ENCODE measurements at regions not wholly inside any gene's neighbourhood (a gene's known extent, or its start where the extent isn't known, plus 50 kb on each side); places are given as distances from the start of the nearest gene placed in this dataset.
"Not testable (repeated sequence)": the region's sequence is repeated elsewhere in the genome, so short reads cannot be mapped to it uniquely, and the experiment has no call there.

- Histone ChIP-seq H3K36me3 (ENCODE audit: control insufficient read depth, insufficient read depth, low read length) (no peaks in the 10 kb centered on the region), H3K4me3 (replicated peaks in 1 of 4; ENCODE audit: control extremely low read depth in 1 of 4, insufficient read depth in 1 of 4, low read depth in 3 of 4, low read length in 4 of 4) (no peak overlapping the region), H3K9ac (ENCODE audit: insufficient read depth, low read length) (no peak overlapping the region), H3K27ac (ENCODE audit: insufficient read depth, low read length) (no peak overlapping the region), H3K4me1 (ENCODE audit: control insufficient read depth, extremely low read depth, insufficient read depth, low read length) (no peaks in the 10 kb centered on the region), H2AFZ (ENCODE audit: low read length) (no peak overlapping the region), H3K4me2 (ENCODE audit: extremely low read depth, insufficient read depth, low read length) (no peak overlapping the region), H3K79me2 (ENCODE audit: control insufficient read depth, insufficient read depth, low read length) (no peaks in the 10 kb centered on the region), H3K9me3 (ENCODE audit: control insufficient read depth, insufficient read depth, low read depth, low read length) (no peaks in the 10 kb centered on the region), H4K20me1 (ENCODE audit: control insufficient read depth, extremely low read depth, insufficient read depth, low read length) (no peaks in the 10 kb centered on the region), H3K27me3 (ENCODE audit: control insufficient read depth, insufficient read depth, low read length) (no peaks in the 10 kb centered on the region)
- DNase-seq (ENCODE audit: low read depth in 2 of 2), result no peak
- TF ChIP-seq CTCF (conservative IDR thresholded peaks at IDR 0.05 in 1 of 2, IDR thresholded peaks at IDR 0.05 in 1 of 2; ENCODE audit: low read depth in 1 of 2, low read length in 2 of 2), result no peak
- no peak for TF ChIP-seq EZH2 (IDR thresholded peaks at IDR 0.05; ENCODE audit: low read length, missing control alignments)
These were observed 142.9 kb upstream of the BANK1 start for GRCh38 chr4:101647710-101648034.

GRCh38 chr4:101644516-101644915 is 146.0 kb upstream of the BANK1 start:
- Histone ChIP-seq H3K4me1 (ENCODE audit: control insufficient read depth, extremely low read depth, insufficient read depth, low read length) (no peaks in the 10 kb centered on the region), H3K79me2 (ENCODE audit: control insufficient read depth, insufficient read depth, low read length) (no peaks in the 10 kb centered on the region), H3K9me3 (ENCODE audit: control insufficient read depth, insufficient read depth, low read depth, low read length) (no peaks in the 10 kb centered on the region), H3K4me3 (replicated peaks in 1 of 4; ENCODE audit: control extremely low read depth in 1 of 4, insufficient read depth in 1 of 4, low read depth in 3 of 4, low read length in 4 of 4) (no peak overlapping the region), H3K36me3 (ENCODE audit: control insufficient read depth, insufficient read depth, low read length) (no peaks in the 10 kb centered on the region), H3K9ac (ENCODE audit: insufficient read depth, low read length) (no peak overlapping the region), H3K27ac (ENCODE audit: insufficient read depth, low read length) (no peak overlapping the region), H2AFZ (ENCODE audit: low read length) (no peak overlapping the region), H3K4me2 (ENCODE audit: extremely low read depth, insufficient read depth, low read length) (no peak overlapping the region), H4K20me1 (ENCODE audit: control insufficient read depth, extremely low read depth, insufficient read depth, low read length) (no peaks in the 10 kb centered on the region), H3K27me3 (ENCODE audit: control insufficient read depth, insufficient read depth, low read length) (no peaks in the 10 kb centered on the region)
- DNase-seq (ENCODE audit: low read depth in 2 of 2), result no peak
- TF ChIP-seq CTCF (conservative IDR thresholded peaks at IDR 0.05 in 1 of 2, IDR thresholded peaks at IDR 0.05 in 1 of 2; ENCODE audit: low read depth in 1 of 2, low read length in 2 of 2), result no peak
- no peak for TF ChIP-seq EZH2 (IDR thresholded peaks at IDR 0.05; ENCODE audit: low read length, missing control alignments)

DNA sequence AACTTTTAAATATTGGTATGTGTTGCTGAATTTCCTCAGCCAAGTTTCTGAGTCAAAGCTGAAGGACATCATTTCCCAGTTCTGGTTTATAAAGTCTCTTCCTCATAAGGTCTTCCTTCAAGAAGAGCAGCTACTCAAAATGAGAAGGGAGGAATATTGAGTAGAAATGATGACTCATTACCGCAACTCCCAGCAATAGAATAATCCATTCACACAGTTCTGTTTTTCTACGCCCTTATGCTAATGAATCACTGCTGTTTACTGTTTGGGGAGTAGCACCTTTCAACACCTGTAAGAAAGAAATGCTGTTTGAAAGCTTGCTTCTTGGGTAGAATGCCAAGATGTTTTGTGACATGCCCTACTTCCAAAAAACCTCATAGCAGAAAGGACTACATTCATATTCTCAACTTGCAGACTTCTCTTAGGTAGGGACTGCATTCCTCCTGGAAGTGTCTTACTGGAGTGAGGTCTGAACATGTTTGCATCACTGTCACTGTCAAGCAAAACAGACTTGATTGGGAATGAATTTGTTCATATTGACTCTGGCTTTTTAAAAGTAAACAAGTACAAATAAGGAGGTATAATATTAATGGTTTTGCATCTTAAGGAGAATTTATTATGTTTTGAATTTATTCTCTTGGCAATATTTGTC is 147.2 kb upstream of the BANK1 start:
- Histone ChIP-seq H3K36me3 (ENCODE audit: control insufficient read depth, insufficient read depth, low read length) (no peaks in the 10 kb centered on the region), H3K9ac (ENCODE audit: insufficient read depth, low read length) (no peak overlapping the region), H3K4me2 (ENCODE audit: extremely low read depth, insufficient read depth, low read length) (no peak overlapping the region), H2AFZ (ENCODE audit: low read length) (no peak overlapping the region), H3K4me3 (replicated peaks in 1 of 4; ENCODE audit: control extremely low read depth in 1 of 4, insufficient read depth in 1 of 4, low read depth in 3 of 4, low read length in 4 of 4) (no peak overlapping the region), H3K27ac (ENCODE audit: insufficient read depth, low read length) (no peak overlapping the region), H3K4me1 (ENCODE audit: control insufficient read depth, extremely low read depth, insufficient read depth, low read length) (no peaks in the 10 kb centered on the region), H3K79me2 (ENCODE audit: control insufficient read depth, insufficient read depth, low read length) (no peaks in the 10 kb centered on the region), H3K9me3 (ENCODE audit: control insufficient read depth, insufficient read depth, low read depth, low read length) (no peaks in the 10 kb centered on the region), H4K20me1 (ENCODE audit: control insufficient read depth, extremely low read depth, insufficient read depth, low read length) (no peaks in the 10 kb centered on the region), H3K27me3 (ENCODE audit: control insufficient read depth, insufficient read depth, low read length) (no peaks in the 10 kb centered on the region)
- DNase-seq (ENCODE audit: low read depth in 2 of 2), result peak in 1 of 2 donors; percentile 12
- no peak for TF ChIP-seq CTCF (conservative IDR thresholded peaks at IDR 0.05 in 1 of 2, IDR thresholded peaks at IDR 0.05 in 1 of 2; ENCODE audit: low read depth in 1 of 2, low read length in 2 of 2)
- no peak for TF ChIP-seq EZH2 (IDR thresholded peaks at IDR 0.05; ENCODE audit: low read length, missing control alignments)

DNA sequence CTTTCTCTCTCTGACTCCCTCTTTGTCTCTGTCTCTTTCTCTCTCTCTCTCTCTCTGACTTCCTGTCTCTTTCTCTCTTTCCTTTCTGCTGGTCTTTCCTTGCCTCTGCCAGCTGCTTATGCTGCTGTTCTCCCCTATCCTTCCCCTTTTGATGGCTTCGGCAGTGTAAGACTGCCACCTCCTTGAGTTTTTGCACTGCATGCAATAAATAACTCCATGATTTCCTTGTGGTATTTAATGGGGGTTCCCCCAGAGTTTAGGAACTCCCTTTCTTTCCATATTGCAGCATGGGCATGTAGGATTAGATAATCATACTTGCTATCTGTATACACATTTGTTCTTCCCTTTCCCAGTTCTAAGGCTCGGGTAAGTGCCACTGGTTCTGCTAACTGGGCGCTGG is 157.8 kb upstream of the BANK1 start:
- H3K27ac ChIP-seq (ENCODE audit: insufficient read depth, low read length); H3K4me3 ChIP-seq (replicated peaks in 1 of 4; ENCODE audit: control extremely low read depth in 1 of 4, insufficient read depth in 1 of 4, low read depth in 3 of 4, low read length in 4 of 4); DNase-seq (ENCODE audit: low read depth in 2 of 2); H4K20me1 ChIP-seq (ENCODE audit: control insufficient read depth, extremely low read depth, insufficient read depth, low read length); H3K79me2 ChIP-seq (ENCODE audit: control insufficient read depth, insufficient read depth, low read length); H3K9me3 ChIP-seq (ENCODE audit: control insufficient read depth, insufficient read depth, low read depth, low read length); H3K9ac ChIP-seq (ENCODE audit: insufficient read depth, low read length); H3K27me3 ChIP-seq (ENCODE audit: control insufficient read depth, insufficient read depth, low read length); H3K4me1 ChIP-seq (ENCODE audit: control insufficient read depth, extremely low read depth, insufficient read depth, low read length); H3K4me2 ChIP-seq (ENCODE audit: extremely low read depth, insufficient read depth, low read length); H3K36me3 ChIP-seq (ENCODE audit: control insufficient read depth, insufficient read depth, low read length); H2AFZ ChIP-seq (ENCODE audit: low read length): not testable (repeated sequence)
